ENCODE measurements at regions not wholly inside any gene's neighbourhood (a gene's known extent, or its start where the extent isn't known, plus 50 kb on each side); places are given as distances from the start of the nearest gene placed in this dataset.

GRCh38 chr15:69931156-69931555 lies 166.6 kb downstream of the TLE3 start:
- DNase-seq = no peak

- DNase-seq = no peak
These were observed 163.1 kb downstream of the TLE3 start for GRCh38 chr15:69934607-69935006.

- DNase-seq = no peak
These were observed 157.9 kb downstream of the TLE3 start for GRCh38 chr15:69939513-69940440.

- DNase-seq = no peak
These were observed 157.0 kb downstream of the TLE3 start for GRCh38 chr15:69940441-69941300.

GRCh38 chr15:69941301-69941605 lies 156.5 kb downstream of the TLE3 start:
- DNase-seq = no peak

GRCh38 chr15:69941706-69942495 lies 155.8 kb downstream of the TLE3 start:
- DNase-seq = no peak

- no peak for DNase-seq
These were observed 154.1 kb downstream of the TLE3 start for GRCh38 chr15:69943637-69944036.

- no peak for DNase-seq
These were observed 152.0 kb downstream of the TLE3 start for GRCh38 chr15:69945729-69946128.

GRCh38 chr15:69946870-69947269 lies 150.8 kb downstream of the TLE3 start:
- DNase-seq = no peak

GRCh38 chr15:69947394-69947793 lies 150.3 kb downstream of the TLE3 start:
- no peak for DNase-seq

GRCh38 chr15:69949485-69949884 lies 148.2 kb downstream of the TLE3 start:
- no peak for DNase-seq

GRCh38 chr15:69951256-69951897 lies 146.3 kb downstream of the TLE3 start:
- DNase-seq = no peak

- peak; percentile 7 for DNase-seq
These were observed 145.7 kb downstream of the TLE3 start for GRCh38 chr15:69951898-69952555.

- no peak for DNase-seq
These were observed 144.7 kb downstream of the TLE3 start for GRCh38 chr15:69953051-69953450.

GRCh38 chr15:69953816-69954215 lies 143.9 kb downstream of the TLE3 start:
- DNase-seq = no peak

GRCh38 chr15:69954666-69955065 lies 143.1 kb downstream of the TLE3 start:
- no peak for DNase-seq

- DNase-seq = no peak
These were observed 142.3 kb downstream of the TLE3 start for GRCh38 chr15:69955240-69955894.

- DNase-seq = no peak
These were observed 141.3 kb downstream of the TLE3 start for GRCh38 chr15:69956417-69956816.

GRCh38 chr15:69957175-69957574 lies 140.5 kb downstream of the TLE3 start:
- DNase-seq = no peak

GRCh38 chr15:69958496-69959084 lies 139.1 kb downstream of the TLE3 start:
- no peak for DNase-seq

- no peak for DNase-seq
These were observed 135.2 kb downstream of the TLE3 start for GRCh38 chr15:69962561-69962960.
